ENCODE measurements at regions not wholly inside any gene's neighbourhood (a gene's known extent, or its start where the extent isn't known, plus 50 kb on each side); places are given as distances from the start of the nearest gene placed in this dataset.

DNA sequence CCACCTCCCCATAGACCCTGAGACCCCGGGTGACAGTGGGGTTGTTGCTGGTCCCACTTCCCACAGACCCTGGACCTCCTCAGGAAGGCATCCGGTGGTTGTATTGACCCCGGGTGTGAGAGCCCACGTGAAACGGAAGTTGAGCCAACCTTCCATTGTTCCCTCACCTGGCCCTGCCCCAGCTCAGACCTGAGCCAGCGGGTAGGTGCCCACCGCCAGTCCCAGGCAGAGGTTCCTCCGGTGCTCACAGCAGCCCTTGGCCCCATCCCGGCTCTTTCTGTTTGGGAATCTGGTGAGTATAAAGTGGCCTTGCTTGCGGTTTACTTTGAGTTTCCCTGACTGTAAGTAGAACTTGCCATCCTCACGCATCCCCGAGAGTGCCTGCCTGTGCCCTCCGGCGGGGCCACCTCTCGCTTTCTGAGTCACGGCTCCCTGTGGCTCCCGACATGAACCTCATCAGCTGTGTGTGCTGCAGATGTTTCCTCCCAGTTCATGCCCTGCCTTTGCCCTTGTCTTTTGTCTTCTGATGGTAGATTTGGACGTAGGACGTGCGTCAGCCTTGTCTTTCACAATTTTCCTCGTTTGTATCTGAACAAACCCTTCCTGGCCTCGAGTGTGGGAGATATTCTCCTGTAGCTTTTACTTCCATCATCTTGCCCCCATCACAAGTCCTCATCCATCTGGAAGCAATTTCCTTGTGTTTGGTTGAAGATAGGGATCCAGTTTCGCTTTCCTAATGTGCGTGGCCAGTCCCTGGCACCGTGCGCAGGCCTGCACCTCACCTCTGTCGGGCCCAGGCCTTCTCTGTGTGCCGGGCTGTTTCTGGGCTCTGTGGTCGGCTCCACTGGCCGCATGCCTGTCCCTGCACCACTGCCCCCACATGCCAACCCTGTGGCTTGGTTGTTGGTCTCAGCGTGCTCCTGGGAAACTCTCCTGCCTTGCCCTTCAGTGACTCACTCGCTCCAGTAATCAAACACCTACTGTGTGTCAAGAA, 76.0 kb downstream of the METRNL start:
- no peak overlapping the region for H3K4me3 ChIP-seq (ENCODE audit: low read length)
- DNase-seq, result peak in 4 of 14 experiments; percentile 21 to 73 (median 48)
- H3K27me3 ChIP-seq (ENCODE audit: control insufficient read depth in 1 of 2, insufficient read depth in 2 of 2, low read length in 2 of 2), result no peaks in the 10 kb centered on the region
- no peaks in the 10 kb centered on the region for H3K4me1 Mint-ChIP-seq (ENCODE audit: low read depth)
- CTCF ChIA-PET, result no interaction called here
- TF ChIP-seq CTCF (IDR thresholded peaks at IDR 0.05), result no peak
- H3K27ac Mint-ChIP-seq, result no peak overlapping the region
- no peak overlapping the region for H3K27ac ChIP-seq (ENCODE audit: low read depth in 1 of 2, low read length in 2 of 2)
- intact Hi-C loops (cut with DNase I, micrococcal nuclease), result no loop called here
- ATAC-seq (ENCODE audit: poor library complexity), result no peak
- no peaks in the 10 kb centered on the region for H3K9me3 ChIP-seq (ENCODE audit: control insufficient read depth in 1 of 2, insufficient read depth in 1 of 2, low read length in 2 of 2)
- peaks cover 12% of the 10 kb centered on the region for H3K4me1 ChIP-seq (ENCODE audit: insufficient read depth, low read length)
- POLR2A ChIA-PET, result no interaction called here
- H3K36me3 ChIP-seq (ENCODE audit: insufficient read depth, low read length), result no peaks in the 10 kb centered on the region
- H3K27me3 Mint-ChIP-seq, result no peaks in the 10 kb centered on the region
- no peaks in the 10 kb centered on the region for H3K36me3 Mint-ChIP-seq (ENCODE audit: low read depth)
- H3K9me3 Mint-ChIP-seq, result no peaks in the 10 kb centered on the region
- no peak overlapping the region for H3K4me3 Mint-ChIP-seq

DNA sequence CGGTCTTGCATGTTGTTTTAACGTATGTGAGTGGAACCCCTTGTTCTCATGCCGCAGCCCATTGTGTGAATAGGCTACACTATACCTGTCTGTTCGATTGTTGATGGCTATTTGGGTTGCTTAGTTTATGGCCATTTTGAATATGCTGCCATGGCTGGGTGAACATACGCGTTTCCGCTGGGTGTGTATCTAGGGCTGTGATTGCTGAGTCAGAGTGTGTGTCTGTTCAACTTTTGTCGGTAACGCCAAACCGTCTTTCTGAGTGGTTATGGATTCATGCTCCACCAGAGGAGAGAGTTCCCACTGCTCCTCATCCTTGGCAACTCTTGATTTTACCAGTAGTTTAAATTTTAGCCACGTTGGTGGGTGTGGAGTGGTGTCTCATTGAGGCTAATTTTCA, 77.0 kb downstream of the METRNL start:
- intact Hi-C loops (cut with DNase I, micrococcal nuclease), result no loop called here
- Histone ChIP-seq H3K4me3 (ENCODE audit: low read length) (no peak overlapping the region), H3K36me3 (ENCODE audit: insufficient read depth, low read length) (no peaks in the 10 kb centered on the region), H3K27ac (ENCODE audit: low read depth in 1 of 2, low read length in 2 of 2) (no peak overlapping the region), H3K9me3 (ENCODE audit: control insufficient read depth in 1 of 2, insufficient read depth in 1 of 2, low read length in 2 of 2) (no peaks in the 10 kb centered on the region), H3K4me1 (ENCODE audit: insufficient read depth, low read length) (peaks cover 12% of the 10 kb centered on the region), H3K27me3 (ENCODE audit: control insufficient read depth in 1 of 2, insufficient read depth in 2 of 2, low read length in 2 of 2) (no peaks in the 10 kb centered on the region)
- H3K9me3 Mint-ChIP-seq, result no peaks in the 10 kb centered on the region
- H3K36me3 Mint-ChIP-seq (ENCODE audit: low read depth), result no peaks in the 10 kb centered on the region
- no peaks in the 10 kb centered on the region for H3K27me3 Mint-ChIP-seq
- no peak overlapping the region for H3K4me3 Mint-ChIP-seq
- ChIA-PET POLR2A (no interaction called here), CTCF (no interaction called here)
- DNase-seq (no peak), ATAC-seq (ENCODE audit: poor library complexity) (no peak)
- no peak overlapping the region for H3K27ac Mint-ChIP-seq
- no peak for TF ChIP-seq CTCF (IDR thresholded peaks at IDR 0.05)
- H3K4me1 Mint-ChIP-seq (ENCODE audit: low read depth), result no peaks in the 10 kb centered on the region

GRCh38 chr17:83159204-83160049, 80.0 kb downstream of the METRNL start:
- H3K4me3 Mint-ChIP-seq, result no peak overlapping the region
- H3K9me3 Mint-ChIP-seq, result no peaks in the 10 kb centered on the region
- TF ChIP-seq CTCF (IDR thresholded peaks at IDR 0.05), result no peak
- Histone ChIP-seq H3K27ac (ENCODE audit: low read depth in 1 of 2, low read length in 2 of 2) (no peak overlapping the region), H3K9me3 (ENCODE audit: control insufficient read depth in 1 of 2, insufficient read depth in 1 of 2, low read length in 2 of 2) (no peaks in the 10 kb centered on the region), H3K36me3 (ENCODE audit: insufficient read depth, low read length) (no peaks in the 10 kb centered on the region), H3K27me3 (ENCODE audit: control insufficient read depth in 1 of 2, insufficient read depth in 2 of 2, low read length in 2 of 2) (no peaks in the 10 kb centered on the region), H3K4me3 (ENCODE audit: low read length) (no peak overlapping the region), H3K4me1 (ENCODE audit: insufficient read depth, low read length) (peaks cover 8% of the 10 kb centered on the region)
- ATAC-seq (ENCODE audit: poor library complexity) (no peak), DNase-seq (no peak)
- POLR2A ChIA-PET, result no interaction called here
- H3K27ac Mint-ChIP-seq, result no peak overlapping the region
- CTCF ChIA-PET, result no interaction called here
- H3K36me3 Mint-ChIP-seq (ENCODE audit: low read depth), result no peaks in the 10 kb centered on the region
- H3K4me1 Mint-ChIP-seq (ENCODE audit: low read depth), result no peaks in the 10 kb centered on the region
- H3K27me3 Mint-ChIP-seq, result peaks cover 5% of the 10 kb centered on the region
- intact Hi-C loops (cut with DNase I, micrococcal nuclease), result no loop called here

Measured in CD4-positive, alpha-beta T cell (primary cell).